Loucy (cell line): ENCODE measurements at regions not wholly inside any gene's neighbourhood (a gene's known extent, or its start where the extent isn't known, plus 50 kb on each side); places are given as distances from the start of the nearest gene placed in this dataset.

Experiments
- H2AFZ ChIP-seq: fragments of 200-600 bp; sonication (generic); 2 replicates; pipeline ENCODE4 v1.6.0; 2016; ENCODE audit warnings: antibody characterized with exemption, mild to moderate bottlenecking, low read length, moderate library complexity
- H3F3A ChIP-seq: fragments of 200-600 bp; 2 replicates; pipeline ENCODE4 v1.6.0; 2016; ENCODE audit warnings: antibody characterized with exemption, low read depth, mild to moderate bottlenecking
- H3K27me3 ChIP-seq: fragments of 200-600 bp; sonication (generic); 2 replicates; pipeline ENCODE4 v1.6.1; 2014; ENCODE audit warnings: low read length, mild to moderate bottlenecking; ENCODE audit not compliant: insufficient read depth, poor library complexity, severe bottlenecking
- H3K36me3 ChIP-seq: fragments of 200-600 bp; sonication (generic); 2 replicates; pipeline ENCODE4 v1.6.1; 2016; ENCODE audit warnings: low read length; ENCODE audit not compliant: insufficient read depth
- H3K4me1 ChIP-seq: fragments of 200-600 bp; sonication (generic); 2 replicates; pipeline ENCODE4 v1.5.1; 2014; ENCODE audit warnings: low read length, mild to moderate bottlenecking; ENCODE audit not compliant: insufficient read depth, poor library complexity, severe bottlenecking
- H3K4me2 ChIP-seq: fragments of 200-600 bp; sonication (generic); 2 replicates; pipeline ENCODE4 v1.6.0; 2014; ENCODE audit warnings: antibody characterized with exemption, low read length, low read depth, mild to moderate bottlenecking; ENCODE audit not compliant: poor library complexity, severe bottlenecking
- H3K4me3 ChIP-seq: fragments of 200-600 bp; sonication (generic); 2 replicates; pipeline ENCODE4 v1.5.1; 2014; ENCODE audit warnings: low read length, mild to moderate bottlenecking, mixed read lengths; ENCODE audit not compliant: poor library complexity, severe bottlenecking
- H3K79me2 ChIP-seq: fragments of 200-600 bp; sonication (generic); 2 replicates; pipeline ENCODE4 v1.6.1; 2014; ENCODE audit warnings: low read length; ENCODE audit not compliant: insufficient read depth
- H3K9ac ChIP-seq: fragments of 200-600 bp; sonication (generic); 2 replicates; pipeline ENCODE4 v1.6.0; 2014; ENCODE audit warnings: mild to moderate bottlenecking, low read depth, low read length, moderate library complexity; ENCODE audit not compliant: poor library complexity, severe bottlenecking
- H3K9me2 ChIP-seq: fragments of 200-600 bp; sonication (generic); replicated peaks from 2 replicates; pipeline ENCODE4 v1.6.1; 2016; ENCODE audit warnings: low read depth, low read length, mixed read lengths
- H3K9me3 ChIP-seq: fragments of 200-600 bp; sonication (generic); 2 replicates; pipeline ENCODE4 v1.6.1; 2014; ENCODE audit warnings: mild to moderate bottlenecking, antibody characterized with exemption, low read length, low read depth; ENCODE audit not compliant: insufficient read depth
- H4K20me1 ChIP-seq: fragments of 200-600 bp; sonication (generic); 2 replicates; pipeline ENCODE4 v1.6.0; 2014; ENCODE audit warnings: antibody characterized with exemption, low read length, mild to moderate bottlenecking; ENCODE audit not compliant: insufficient read depth, poor library complexity, severe bottlenecking
- EZH2phosphoT487 ChIP-seq: fragments of 200-600 bp; IDR thresholded peaks from 2 replicates; pipeline ENCODE4 v1.6.1; 2018; ENCODE audit warnings: antibody characterized with exemption, mild to moderate bottlenecking, moderate library complexity, borderline replicate concordance
- TF ChIP-seq, protein P1 (sequence below): fragments of 200-600 bp; sonication (generic); conservative IDR thresholded peaks from 2 replicates; pipeline ENCODE4 v1.5.1; 2014; ENCODE audit warnings: mild to moderate bottlenecking, antibody characterized with exemption, low read length

DNA sequence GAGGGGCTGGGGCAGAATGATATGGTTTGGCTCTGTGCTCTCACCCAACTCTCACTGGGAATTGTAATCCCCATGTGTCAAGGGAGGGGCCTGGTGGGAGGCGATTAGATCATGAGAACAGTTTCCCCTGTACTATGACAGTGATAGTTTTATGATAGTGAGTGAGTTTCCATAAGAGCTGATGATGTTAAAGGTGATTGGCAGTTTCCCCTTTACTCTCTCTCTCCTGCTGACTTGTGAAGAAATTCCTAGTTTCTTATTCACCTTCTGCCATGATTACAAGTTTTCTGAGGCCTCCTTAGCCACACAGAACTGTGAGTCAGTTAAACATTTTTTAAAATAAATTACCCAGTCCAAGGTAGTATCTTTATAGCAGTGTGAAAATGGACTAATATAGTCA, 120.4 kb upstream of the CDH9 start:
- Histone ChIP-seq H3K79me2 (no peaks in the 10 kb centered on the region), H4K20me1 (no peaks in the 10 kb centered on the region), H3K9me2 (no peaks in the 10 kb centered on the region), H3K4me2 (no peak overlapping the region), H2AFZ (no peak overlapping the region), H3K36me3 (no peaks in the 10 kb centered on the region), H3K4me1 (no peaks in the 10 kb centered on the region), H3K9ac (no peak overlapping the region), H3F3A (no peaks in the 10 kb centered on the region), H3K27me3 (no peaks in the 10 kb centered on the region), H3K4me3 (no peak overlapping the region), H3K9me3 (no peaks in the 10 kb centered on the region; the same call in 1 of the 2 replicates)
- TF ChIP-seq EZH2phosphoT487, result no peak
- TF ChIP-seq, protein P1, sequence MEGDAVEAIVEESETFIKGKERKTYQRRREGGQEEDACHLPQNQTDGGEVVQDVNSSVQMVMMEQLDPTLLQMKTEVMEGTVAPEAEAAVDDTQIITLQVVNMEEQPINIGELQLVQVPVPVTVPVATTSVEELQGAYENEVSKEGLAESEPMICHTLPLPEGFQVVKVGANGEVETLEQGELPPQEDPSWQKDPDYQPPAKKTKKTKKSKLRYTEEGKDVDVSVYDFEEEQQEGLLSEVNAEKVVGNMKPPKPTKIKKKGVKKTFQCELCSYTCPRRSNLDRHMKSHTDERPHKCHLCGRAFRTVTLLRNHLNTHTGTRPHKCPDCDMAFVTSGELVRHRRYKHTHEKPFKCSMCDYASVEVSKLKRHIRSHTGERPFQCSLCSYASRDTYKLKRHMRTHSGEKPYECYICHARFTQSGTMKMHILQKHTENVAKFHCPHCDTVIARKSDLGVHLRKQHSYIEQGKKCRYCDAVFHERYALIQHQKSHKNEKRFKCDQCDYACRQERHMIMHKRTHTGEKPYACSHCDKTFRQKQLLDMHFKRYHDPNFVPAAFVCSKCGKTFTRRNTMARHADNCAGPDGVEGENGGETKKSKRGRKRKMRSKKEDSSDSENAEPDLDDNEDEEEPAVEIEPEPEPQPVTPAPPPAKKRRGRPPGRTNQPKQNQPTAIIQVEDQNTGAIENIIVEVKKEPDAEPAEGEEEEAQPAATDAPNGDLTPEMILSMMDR, result no peak

DNA sequence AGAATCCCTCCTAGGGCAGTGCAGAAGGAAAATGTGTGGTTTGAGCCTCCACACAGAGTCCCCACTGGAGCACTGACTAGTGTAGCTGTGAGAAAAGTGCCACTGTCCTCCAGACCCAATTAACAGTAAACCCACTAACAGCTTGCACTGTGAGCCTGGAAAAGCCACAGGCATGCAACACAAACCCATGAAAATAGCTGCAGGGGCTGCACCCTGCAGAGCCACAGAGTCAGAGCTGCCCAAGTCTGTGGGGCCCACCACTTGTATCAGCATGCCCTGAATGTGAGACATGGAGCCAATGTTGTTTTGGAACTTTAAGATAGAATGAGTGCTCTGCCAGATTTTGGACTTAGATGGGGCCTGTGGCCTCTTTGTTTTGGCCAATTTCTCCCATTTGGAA, 119.8 kb upstream of the CDH9 start:
- Histone ChIP-seq H3K4me3 (no peak overlapping the region), H3K9me2 (no peaks in the 10 kb centered on the region), H3K79me2 (no peaks in the 10 kb centered on the region), H3K36me3 (no peaks in the 10 kb centered on the region), H3F3A (no peaks in the 10 kb centered on the region), H4K20me1 (no peaks in the 10 kb centered on the region), H3K9me3 (no peaks in the 10 kb centered on the region; the same call in 1 of the 2 replicates), H2AFZ (no peak overlapping the region), H3K9ac (no peak overlapping the region), H3K4me1 (no peaks in the 10 kb centered on the region), H3K27me3 (no peaks in the 10 kb centered on the region), H3K4me2 (no peak overlapping the region)
- TF ChIP-seq EZH2phosphoT487, result no peak

DNA sequence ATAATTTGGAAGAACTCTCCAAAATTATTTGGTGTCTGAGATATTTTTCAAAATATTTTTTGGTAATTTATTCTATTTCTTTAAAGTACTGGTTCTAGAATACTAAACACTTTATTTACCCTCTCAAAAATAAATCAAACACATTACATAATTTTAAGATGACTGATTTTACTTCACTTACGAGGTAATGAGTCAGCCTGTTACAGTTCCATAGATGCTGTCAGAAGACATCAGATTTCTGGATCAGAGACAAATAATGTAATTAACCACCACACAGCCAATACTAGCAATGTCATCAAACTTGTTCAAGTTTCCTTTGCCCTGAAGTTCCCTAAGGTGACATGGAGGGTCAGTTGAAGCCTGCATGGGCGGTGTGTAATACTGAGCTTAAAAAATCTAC, 106.1 kb upstream of the CDH9 start:
- no peak overlapping the region for H3K4me3 ChIP-seq
- no peak overlapping the region for H3K9ac ChIP-seq
- H3F3A ChIP-seq, result no peaks in the 10 kb centered on the region
- no peaks in the 10 kb centered on the region for H3K4me1 ChIP-seq
- H3K27me3 ChIP-seq, result no peaks in the 10 kb centered on the region
- H4K20me1 ChIP-seq, result no peaks in the 10 kb centered on the region
- no peaks in the 10 kb centered on the region for H3K9me3 ChIP-seq
- H3K36me3 ChIP-seq, result no peaks in the 10 kb centered on the region
- no peak overlapping the region for H2AFZ ChIP-seq
- H3K9me2 ChIP-seq, result no peaks in the 10 kb centered on the region
- TF ChIP-seq, protein P1, result no peak
- TF ChIP-seq EZH2phosphoT487, result no peak
- no peak overlapping the region for H3K4me2 ChIP-seq
- no peaks in the 10 kb centered on the region for H3K79me2 ChIP-seq

DNA sequence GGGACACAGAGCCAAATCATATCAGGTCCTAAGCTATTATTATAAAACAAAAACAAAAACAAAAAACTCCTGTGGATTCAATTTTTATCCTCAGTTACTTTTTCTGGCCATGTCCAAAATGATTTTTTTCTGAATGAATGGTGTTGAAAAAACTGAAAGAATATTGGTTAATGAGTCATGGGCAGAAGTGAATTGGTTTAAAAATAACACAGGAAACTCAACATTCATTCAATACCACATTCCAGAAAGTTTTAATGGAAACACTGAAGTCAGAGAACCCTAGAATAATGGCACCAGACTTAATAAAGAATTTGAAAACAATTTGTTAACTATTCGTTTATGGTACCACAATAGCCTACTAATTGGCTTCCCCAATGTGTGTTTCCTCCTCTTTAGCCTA, 102.4 kb upstream of the CDH9 start:
- Histone ChIP-seq H3K4me2 (no peak overlapping the region), H2AFZ (no peak overlapping the region), H3K9ac (no peak overlapping the region), H3K4me3 (no peak overlapping the region), H4K20me1 (no peaks in the 10 kb centered on the region), H3K9me2 (no peaks in the 10 kb centered on the region), H3K79me2 (no peaks in the 10 kb centered on the region), H3K36me3 (no peaks in the 10 kb centered on the region), H3F3A (no peaks in the 10 kb centered on the region), H3K4me1 (no peaks in the 10 kb centered on the region), H3K9me3 (no peaks in the 10 kb centered on the region), H3K27me3 (no peaks in the 10 kb centered on the region)
- TF ChIP-seq, protein P1, result no peak
- TF ChIP-seq EZH2phosphoT487, result no peak
